Hepatocyte (in vitro differentiated cells): ENCODE measurements at regions not wholly inside any gene's neighbourhood (a gene's known extent, or its start where the extent isn't known, plus 50 kb on each side); places are given as distances from the start of the nearest gene placed in this dataset.

Experiments used
- DNase-seq: peaks from one replicate; pipeline ENCODE4 v3.0.0-alpha.2; 2016; ENCODE audit warnings: low spot score
- H2AFZ ChIP-seq: fragments of 200-600 bp; sonication (generic); 2 replicates; pipeline ENCODE4 v1.6.0; 2016; ENCODE audit warnings: antibody characterized with exemption, mild to moderate bottlenecking
- H3K27ac ChIP-seq: fragments of 200-600 bp; sonication (generic); 2 replicates; pipeline ENCODE4 v1.5.1; 2016; ENCODE audit warnings: mild to moderate bottlenecking
- H3K27me3 ChIP-seq: fragments of 200-600 bp; sonication (generic); 2 replicates; pipeline ENCODE4 v1.6.1; 2016
- H3K36me3 ChIP-seq: fragments of 200-600 bp; sonication (generic); replicated peaks from 2 replicates; pipeline ENCODE4 v1.5.1; 2016; ENCODE audit warnings: low read depth; ENCODE audit not compliant: insufficient read depth
- H3K4me1 ChIP-seq: fragments of 200-600 bp; sonication (generic); 2 replicates; pipeline ENCODE4 v1.5.1; 2016; ENCODE audit warnings: mild to moderate bottlenecking, moderate library complexity; ENCODE audit not compliant: insufficient read depth
- H3K4me2 ChIP-seq: fragments of 200-600 bp; sonication (generic); 2 replicates; pipeline ENCODE4 v1.6.0; 2016
- H3K4me3 ChIP-seq: fragments of 200-600 bp; sonication (generic); 2 replicates; pipeline ENCODE4 v1.5.1; 2016; ENCODE audit warnings: mild to moderate bottlenecking
- H3K79me2 ChIP-seq: fragments of 200-600 bp; sonication (generic); 2 replicates; pipeline ENCODE4 v1.6.0; 2017; ENCODE audit warnings: mild to moderate bottlenecking
- H3K9me2 ChIP-seq: fragments of 200-600 bp; sonication (generic); replicated peaks from 2 replicates; pipeline ENCODE4 v1.6.0; 2017; ENCODE audit warnings: mild to moderate bottlenecking; ENCODE audit not compliant: insufficient read depth
- H3K9me3 ChIP-seq: fragments of 200-600 bp; sonication (generic); 2 replicates; pipeline ENCODE4 v1.5.1; 2016; ENCODE audit warnings: low read depth, mild to moderate bottlenecking
- H4K20me1 ChIP-seq: fragments of 200-600 bp; sonication (generic); 2 replicates; pipeline ENCODE4 v1.6.0; 2016; ENCODE audit warnings: mild to moderate bottlenecking; ENCODE audit not compliant: insufficient read depth, poor library complexity, severe bottlenecking
- EZH2 ChIP-seq: fragments of 200-600 bp; sonication (generic); IDR thresholded peaks from 2 replicates; pipeline ENCODE4 v1.6.1; 2016; ENCODE audit warnings: antibody characterized with exemption, mild to moderate bottlenecking, borderline replicate concordance
- EZH2phosphoT487 ChIP-seq: fragments of 200-600 bp; sonication (generic); IDR thresholded peaks from one replicate; pipeline ENCODE4 v1.6.1; 2018; ENCODE audit warnings: antibody characterized with exemption, mild to moderate bottlenecking, low read depth, moderate library complexity; ENCODE audit not compliant: unreplicated experiment, severe bottlenecking
- WGBS: methylation state at CpG from one replicate; pipeline ENCODE4 v1.1.6; 2016; ENCODE audit warnings: low lambda C conversion rate; ENCODE audit errors: missing lambda C conversion rate; 5-methylcytosine and 5-hydroxymethylcytosine counted together
- TF ChIP-seq, protein P1 (sequence below): fragments of 200-600 bp; sonication (generic); IDR thresholded peaks from 2 replicates; pipeline ENCODE4 v1.5.1; 2016; ENCODE audit warnings: antibody characterized with exemption, mild to moderate bottlenecking; ENCODE audit not compliant: poor library complexity

DNA sequence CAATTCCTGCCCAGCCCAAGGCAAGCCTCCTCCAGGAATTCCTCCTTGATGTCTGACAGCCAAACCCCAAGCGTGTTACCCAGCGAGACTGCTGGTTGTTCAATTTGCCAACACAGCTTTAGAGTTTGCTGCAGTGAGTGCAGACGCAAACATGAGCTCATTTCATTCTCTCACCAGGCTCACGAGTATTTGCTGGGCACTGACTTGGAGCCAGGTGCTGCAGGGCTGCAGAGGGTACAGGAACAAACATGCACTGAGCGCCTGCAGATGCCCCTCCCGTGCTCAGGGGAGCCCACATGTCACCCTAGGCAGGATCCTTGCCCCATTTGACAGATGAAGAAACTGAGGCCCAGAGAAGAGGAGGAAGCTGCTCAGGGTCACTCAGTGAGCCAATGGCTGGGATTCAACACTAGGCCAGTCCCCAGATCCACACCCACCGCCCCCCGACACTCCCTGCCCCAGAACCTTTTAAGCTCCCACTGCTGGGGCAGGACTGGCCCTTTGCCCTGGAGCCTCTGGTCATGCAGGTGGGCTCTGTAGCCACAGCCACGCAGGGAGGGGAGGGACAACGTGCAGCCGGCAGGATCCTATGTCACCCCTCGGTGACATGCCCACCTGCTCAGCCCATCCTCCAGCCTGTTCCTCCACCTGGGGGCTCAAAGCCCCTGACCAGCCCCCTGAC lies 363.7 kb downstream of the MATN1 start:
- Histone ChIP-seq H3K9me2 (no peaks in the 10 kb centered on the region), H3K27me3 (no peaks in the 10 kb centered on the region), H3K27ac (no peak overlapping the region), H3K79me2 (no peaks in the 10 kb centered on the region), H3K4me3 (no peak overlapping the region), H3K4me1 (peaks cover 8% of the 10 kb centered on the region), H2AFZ (no peak overlapping the region), H3K9me3 (no peaks in the 10 kb centered on the region), H4K20me1 (no peaks in the 10 kb centered on the region), H3K4me2 (no peak overlapping the region), H3K36me3 (no peaks in the 10 kb centered on the region)
- DNase-seq: no peak
- TF ChIP-seq EZH2phosphoT487 (no peak), EZH2 (no peak)
- TF ChIP-seq, protein P1, sequence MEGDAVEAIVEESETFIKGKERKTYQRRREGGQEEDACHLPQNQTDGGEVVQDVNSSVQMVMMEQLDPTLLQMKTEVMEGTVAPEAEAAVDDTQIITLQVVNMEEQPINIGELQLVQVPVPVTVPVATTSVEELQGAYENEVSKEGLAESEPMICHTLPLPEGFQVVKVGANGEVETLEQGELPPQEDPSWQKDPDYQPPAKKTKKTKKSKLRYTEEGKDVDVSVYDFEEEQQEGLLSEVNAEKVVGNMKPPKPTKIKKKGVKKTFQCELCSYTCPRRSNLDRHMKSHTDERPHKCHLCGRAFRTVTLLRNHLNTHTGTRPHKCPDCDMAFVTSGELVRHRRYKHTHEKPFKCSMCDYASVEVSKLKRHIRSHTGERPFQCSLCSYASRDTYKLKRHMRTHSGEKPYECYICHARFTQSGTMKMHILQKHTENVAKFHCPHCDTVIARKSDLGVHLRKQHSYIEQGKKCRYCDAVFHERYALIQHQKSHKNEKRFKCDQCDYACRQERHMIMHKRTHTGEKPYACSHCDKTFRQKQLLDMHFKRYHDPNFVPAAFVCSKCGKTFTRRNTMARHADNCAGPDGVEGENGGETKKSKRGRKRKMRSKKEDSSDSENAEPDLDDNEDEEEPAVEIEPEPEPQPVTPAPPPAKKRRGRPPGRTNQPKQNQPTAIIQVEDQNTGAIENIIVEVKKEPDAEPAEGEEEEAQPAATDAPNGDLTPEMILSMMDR: no peak
- WGBS: 80% methylated on average over 12 of the region's 12 CpGs

DNA sequence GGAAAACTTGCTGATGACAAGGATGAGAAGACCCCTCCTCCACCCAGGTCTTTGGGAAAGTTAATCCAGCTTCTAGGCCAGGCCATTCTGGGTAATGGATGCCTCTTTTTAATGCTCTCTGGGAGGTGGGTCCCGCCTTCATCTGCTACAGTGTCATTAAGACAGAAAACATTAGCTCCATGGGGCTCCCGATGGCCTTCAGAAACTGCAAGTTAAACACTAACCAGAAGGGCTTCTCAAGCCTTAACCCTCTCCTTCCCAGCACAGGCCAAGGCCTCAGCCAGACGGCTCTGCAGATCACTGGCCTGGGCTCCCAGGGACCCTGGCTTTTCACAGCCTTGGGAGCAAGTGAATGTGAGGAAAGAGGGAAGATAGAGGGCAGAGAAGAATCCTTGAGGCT lies 364.9 kb downstream of the MATN1 start:
- H3K27me3 ChIP-seq: no peaks in the 10 kb centered on the region
- WGBS: 15% methylated on average over 3 of the region's 3 CpGs

DNA sequence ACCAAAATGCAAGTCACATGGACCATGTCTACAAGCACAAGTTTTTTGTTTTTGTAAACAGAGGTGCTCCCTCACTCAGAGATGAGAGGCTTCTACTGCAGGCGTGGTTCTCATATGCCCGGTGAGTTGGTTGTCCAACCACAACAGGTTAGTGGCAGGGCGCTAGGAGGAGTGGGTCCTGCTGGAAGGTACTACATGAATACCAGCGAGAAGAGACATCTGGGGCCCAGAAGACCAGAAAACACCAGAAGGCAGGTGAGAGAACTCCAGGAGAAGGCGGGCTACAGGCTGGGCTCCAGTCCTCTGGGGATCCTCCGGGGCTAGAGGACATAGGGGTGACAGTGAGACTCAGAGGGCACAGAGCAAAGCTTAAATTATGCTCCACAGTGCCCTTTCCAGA lies 366.5 kb downstream of the MATN1 start:
- no peaks in the 10 kb centered on the region for H3K79me2 ChIP-seq
- peaks cover 8% of the 10 kb centered on the region for H3K4me1 ChIP-seq
- 82% methylated on average over 6 of the region's 6 CpGs for WGBS
- H3K9me2 ChIP-seq: no peaks in the 10 kb centered on the region
- H3K27ac ChIP-seq: no peak overlapping the region
- H3K27me3 ChIP-seq: no peaks in the 10 kb centered on the region
- H4K20me1 ChIP-seq: no peaks in the 10 kb centered on the region
- TF ChIP-seq EZH2phosphoT487 (no peak), EZH2 (no peak)
- TF ChIP-seq, protein P1: no peak
- H3K36me3 ChIP-seq: no peaks in the 10 kb centered on the region
- no peak overlapping the region for H3K4me2 ChIP-seq
- H3K4me3 ChIP-seq: no peak overlapping the region
- H3K9me3 ChIP-seq: no peaks in the 10 kb centered on the region
- DNase-seq: no peak
- no peak overlapping the region for H2AFZ ChIP-seq

More for the DNA sequence above, 364.9 kb downstream of the MATN1 start:
- H3K9me3 ChIP-seq: no peaks in the 10 kb centered on the region
- no peaks in the 10 kb centered on the region for H3K36me3 ChIP-seq
- peak overlapping the region; percentile 32 for H3K4me2 ChIP-seq
- H2AFZ ChIP-seq: no peak overlapping the region
- peak; percentile 46 for DNase-seq
- H3K79me2 ChIP-seq: no peaks in the 10 kb centered on the region
- H3K9me2 ChIP-seq: no peaks in the 10 kb centered on the region
- no peak overlapping the region for H3K4me3 ChIP-seq
- peaks cover 8% of the 10 kb centered on the region for H3K4me1 ChIP-seq
- H3K27ac ChIP-seq: no peak overlapping the region
- H4K20me1 ChIP-seq: no peaks in the 10 kb centered on the region
- no peak for TF ChIP-seq EZH2
- TF ChIP-seq EZH2phosphoT487: no peak
- TF ChIP-seq, protein P1: no peak

DNA sequence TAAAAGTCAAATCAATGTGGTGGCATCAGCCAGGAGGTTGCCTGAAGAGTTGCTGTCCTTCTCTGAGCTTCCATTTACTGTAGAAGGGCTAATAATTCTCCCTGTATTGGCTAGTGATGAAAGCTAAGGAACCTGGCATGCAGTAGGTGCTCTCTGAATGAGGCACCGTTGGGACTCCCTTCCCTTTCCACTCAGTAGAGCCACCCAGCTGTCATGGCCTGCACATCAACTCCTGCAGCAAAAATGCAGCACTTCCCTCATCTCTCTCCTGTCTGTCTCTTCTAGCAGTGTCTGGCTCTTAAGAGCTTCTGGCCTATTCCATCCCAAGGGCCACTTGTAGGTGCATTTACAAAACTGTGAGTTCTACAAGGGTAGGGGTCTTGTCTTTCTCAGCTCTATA lies 369.0 kb downstream of the MATN1 start:
- TF ChIP-seq, protein P1: no peak
- TF ChIP-seq EZH2phosphoT487 (no peak), EZH2 (no peak)
- Histone ChIP-seq H3K9me3 (no peaks in the 10 kb centered on the region), H3K4me1 (peaks cover 8% of the 10 kb centered on the region), H3K4me3 (no peak overlapping the region), H3K36me3 (no peaks in the 10 kb centered on the region), H3K79me2 (no peaks in the 10 kb centered on the region), H3K27ac (no peak overlapping the region), H3K27me3 (no peaks in the 10 kb centered on the region), H2AFZ (no peak overlapping the region), H3K4me2 (no peak overlapping the region), H4K20me1 (no peaks in the 10 kb centered on the region), H3K9me2 (no peaks in the 10 kb centered on the region)
- WGBS: 29% methylated on average over 1 of the region's 1 CpG
- DNase-seq: no peak
